BE2C (cell line): ENCODE measurements at regions not wholly inside any gene's neighbourhood (a gene's known extent, or its start where the extent isn't known, plus 50 kb on each side); places are given as distances from the start of the nearest gene placed in this dataset.

Source experiments
- DNase-seq: peaks from one replicate; pipeline ENCODE4 v3.0.0-alpha.2; 2020
- H3K27me3 ChIP-seq: fragments of 250-450 bp; sonication (Bioruptor Pico); 2 replicates; pipeline ENCODE4 v1.5.1; 2020; ENCODE audit warnings: mild to moderate bottlenecking
- H3K36me3 ChIP-seq: fragments of 250-450 bp; sonication (Bioruptor Pico); 2 replicates; pipeline ENCODE4 v1.5.1; 2020; ENCODE audit warnings: mild to moderate bottlenecking
- H3K4me1 ChIP-seq: fragments of 250-450 bp; sonication (Bioruptor Pico); 2 replicates; pipeline ENCODE4 v1.5.1; 2020
- H3K4me3 ChIP-seq: 2 replicates; pipeline ENCODE4 v1.5.1; 2011; ENCODE audit warnings: low read depth, low read length
- H3K9me3 ChIP-seq: fragments of 250-450 bp; sonication (Bioruptor Pico); 2 replicates; pipeline ENCODE4 v1.5.1; 2020
- CTCF ChIP-seq: IDR thresholded peaks from 2 replicates; pipeline ENCODE4 v1.5.1; 2012; ENCODE audit warnings: mild to moderate bottlenecking, low read depth, low read length

GRCh38 chr14:65339866-65340265, 72.7 kb upstream of the FUT8 start:
- Histone ChIP-seq H3K4me3 (no peak overlapping the region), H3K27me3 (no peaks in the 10 kb centered on the region), H3K9me3 (no peaks in the 10 kb centered on the region), H3K4me1 (no peaks in the 10 kb centered on the region), H3K36me3 (no peaks in the 10 kb centered on the region)
- no peak for DNase-seq
- no peak for TF ChIP-seq CTCF

- Histone ChIP-seq H3K9me3 (no peaks in the 10 kb centered on the region), H3K27me3 (no peaks in the 10 kb centered on the region), H3K4me1 (no peaks in the 10 kb centered on the region), H3K36me3 (no peaks in the 10 kb centered on the region), H3K4me3 (no peak overlapping the region)
- DNase-seq = no peak
- TF ChIP-seq CTCF = no peak
These were observed 68.5 kb upstream of the FUT8 start for GRCh38 chr14:65344011-65344410.

- DNase-seq = no peak
- no peaks in the 10 kb centered on the region for H3K27me3 ChIP-seq
- no peaks in the 10 kb centered on the region for H3K9me3 ChIP-seq
- H3K4me1 ChIP-seq = no peaks in the 10 kb centered on the region
- no peaks in the 10 kb centered on the region for H3K36me3 ChIP-seq
- no peak overlapping the region for H3K4me3 ChIP-seq
- TF ChIP-seq CTCF = no peak
These were observed 67.3 kb upstream of the FUT8 start for GRCh38 chr14:65345266-65345665.

- DNase-seq = no peak
- no peaks in the 10 kb centered on the region for H3K9me3 ChIP-seq
- H3K36me3 ChIP-seq = no peaks in the 10 kb centered on the region
- H3K4me3 ChIP-seq = no peak overlapping the region
- H3K4me1 ChIP-seq = no peaks in the 10 kb centered on the region
- no peak for TF ChIP-seq CTCF
- no peaks in the 10 kb centered on the region for H3K27me3 ChIP-seq
These were observed 66.1 kb upstream of the FUT8 start for GRCh38 chr14:65346474-65346873.

GRCh38 chr14:65346895-65347294, 65.6 kb upstream of the FUT8 start:
- H3K9me3 ChIP-seq = no peaks in the 10 kb centered on the region
- no peaks in the 10 kb centered on the region for H3K27me3 ChIP-seq
- TF ChIP-seq CTCF = no peak
- DNase-seq = no peak
- H3K4me1 ChIP-seq = no peaks in the 10 kb centered on the region
- H3K36me3 ChIP-seq = no peaks in the 10 kb centered on the region
- no peak overlapping the region for H3K4me3 ChIP-seq

- no peaks in the 10 kb centered on the region for H3K36me3 ChIP-seq
- H3K4me3 ChIP-seq = no peak overlapping the region
- H3K27me3 ChIP-seq = no peaks in the 10 kb centered on the region
- H3K9me3 ChIP-seq = no peaks in the 10 kb centered on the region
- DNase-seq = no peak
- no peaks in the 10 kb centered on the region for H3K4me1 ChIP-seq
- TF ChIP-seq CTCF = no peak
These were observed 64.4 kb upstream of the FUT8 start for GRCh38 chr14:65348137-65348536.
